Prostate gland (tissue), 2 donors: ENCODE measurements at regions not wholly inside any gene's neighbourhood (a gene's known extent, or its start where the extent isn't known, plus 50 kb on each side); places are given as distances from the start of the nearest gene placed in this dataset.

Source experiments
- CTCF ChIP-seq, 4 experiments: fragments of 200-600 bp in 2 of 4; fragments of 450-650 bp in 2 of 4; sonication (generic) in 2 of 4; IDR thresholded peaks; 1 replicate in 3 of 4; 2 replicates in 1 of 4; pipeline ENCODE4 v1.5.1; 2016 to 2019; ENCODE audit warnings: antibody characterized with exemption in 4 of 4, mild to moderate bottlenecking in 2 of 4, moderate library complexity in 2 of 4
- POLR2A ChIP-seq: fragments of 450-650 bp; IDR thresholded peaks from one replicate; pipeline ENCODE4 v1.6.1; 2016; ENCODE audit warnings: antibody characterized with exemption, mild to moderate bottlenecking
- POLR2AphosphoS5 ChIP-seq: sonication (generic); formaldehyde crosslinking; IDR thresholded peaks from one replicate; pipeline ENCODE4 v1.6.1; 2017; ENCODE audit warnings: antibody characterized with exemption

GRCh38 chr6:85392379-85392778 lies 57.5 kb upstream of the NT5E start:
- no peak for TF ChIP-seq POLR2AphosphoS5
- TF ChIP-seq CTCF (IDR thresholded peaks at IDR 0.05) = no peak
- no peak for TF ChIP-seq POLR2A
